HG02678 (cell line): ENCODE measurements at regions not wholly inside any gene's neighbourhood (a gene's known extent, or its start where the extent isn't known, plus 50 kb on each side); places are given as distances from the start of the nearest gene placed in this dataset.

Experiments
- ATAC-seq: cut with Tn5 transposase; IDR thresholded peaks from one replicate; pipeline ENCODE4 v1.9.1; 2021; ENCODE audit warnings: mild to moderate bottlenecking, moderate library complexity; ENCODE audit not compliant: unreplicated experiment

- ATAC-seq: no peak
Measured at GRCh38 chr6:99867026-99867425, 127.0 kb downstream of the MCHR2 start.

- ATAC-seq: peak; percentile 83
Measured at GRCh38 chr6:99868074-99868702, 125.8 kb downstream of the MCHR2 start.
